Neural cell (in vitro differentiated cells): ENCODE measurements at regions not wholly inside any gene's neighbourhood (a gene's known extent, or its start where the extent isn't known, plus 50 kb on each side); places are given as distances from the start of the nearest gene placed in this dataset.

Experiments used
- H2AFZ ChIP-seq: fragments of 200-600, 300-800 bp; sonication (generic), shearing (Covaris generic); 2 replicates; pipeline ENCODE4 v1.6.0; 2014; ENCODE audit warnings: low read depth, mild to moderate bottlenecking, antibody characterized with exemption, low read length, moderate library complexity
- H3F3A ChIP-seq: fragments of 200-600 bp; shearing (Covaris generic); 2 replicates; pipeline ENCODE4 v1.6.1; 2016; ENCODE audit warnings: mild to moderate bottlenecking, moderate library complexity, mixed read lengths, antibody characterized with exemption, low read length; ENCODE audit not compliant: insufficient read depth, poor library complexity, severe bottlenecking
- H3K27ac ChIP-seq: fragments of 200-600, 300-800 bp; sonication (generic), shearing (Covaris generic); 2 replicates; pipeline ENCODE4 v1.5.1; 2014; ENCODE audit warnings: mild to moderate bottlenecking, low read length, moderate library complexity
- H3K27me3 ChIP-seq: fragments of 300-800, 200-600 bp; sonication (generic), shearing (Covaris generic); 2 replicates; pipeline ENCODE4 v1.6.0; 2014; ENCODE audit warnings: mild to moderate bottlenecking, low read depth, low read length, moderate library complexity; ENCODE audit not compliant: insufficient read depth
- H3K36me3 ChIP-seq: fragments of 300-800, 200-600 bp; sonication (generic), shearing (Covaris generic); 2 replicates; pipeline ENCODE4 v1.5.1; 2014; ENCODE audit warnings: mild to moderate bottlenecking, antibody characterized with exemption, low read length, moderate library complexity; ENCODE audit not compliant: insufficient read depth
- H3K4me2 ChIP-seq: fragments of 300-800, 200-600 bp; sonication (generic), shearing (Covaris generic); 2 replicates; pipeline ENCODE4 v1.6.0; 2014; ENCODE audit warnings: mild to moderate bottlenecking, low read length
- H3K4me3 ChIP-seq: fragments of 300-800, 200-600 bp; sonication (generic), shearing (Covaris generic); 2 replicates; pipeline ENCODE4 v1.5.1; 2014; ENCODE audit warnings: mild to moderate bottlenecking, low read length, moderate library complexity
- H3K79me2 ChIP-seq: fragments of 200-600 bp; shearing (Covaris generic); replicated peaks from 2 replicates; pipeline ENCODE4 v1.6.0; 2014; ENCODE audit warnings: mild to moderate bottlenecking, low read length, moderate library complexity; ENCODE audit not compliant: insufficient read depth
- H3K9ac ChIP-seq: fragments of 300-800, 200-600 bp; sonication (generic), shearing (Covaris generic); 2 replicates; pipeline ENCODE4 v1.6.1; 2016; ENCODE audit warnings: mild to moderate bottlenecking, low read length, mixed read lengths
- H3K9me2 ChIP-seq: fragments of 200-600 bp; shearing (Covaris generic); 2 replicates; pipeline ENCODE4 v1.6.1; 2016; ENCODE audit warnings: mild to moderate bottlenecking, low read length, mixed read lengths; ENCODE audit not compliant: insufficient read depth
- H3K9me3 ChIP-seq: fragments of 200-600, 300-800 bp; sonication (generic), shearing (Covaris generic); 2 replicates; pipeline ENCODE4 v1.6.1; 2016; ENCODE audit warnings: mild to moderate bottlenecking, mixed run types, low read length, moderate library complexity, mixed read lengths
- H4K20me1 ChIP-seq: fragments of 200-600 bp; shearing (Covaris generic); 2 replicates; pipeline ENCODE4 v1.6.1; 2016; ENCODE audit warnings: mild to moderate bottlenecking, mixed run types; ENCODE audit not compliant: insufficient read depth
- EP300 ChIP-seq: fragments of 450-650 bp; conservative IDR thresholded peaks from 2 replicates; pipeline ENCODE4 v1.6.1; 2014; ENCODE audit warnings: antibody characterized with exemption, mild to moderate bottlenecking, moderate library complexity; ENCODE audit not compliant: poor library complexity, severe bottlenecking
- EZH2 ChIP-seq: fragments of 200-600, 300-800 bp; shearing (Covaris generic), sonication (generic); IDR thresholded peaks from 2 replicates; pipeline ENCODE4 v1.6.1; 2014; ENCODE audit warnings: antibody characterized with exemption, low read length, borderline replicate concordance, mild to moderate bottlenecking; ENCODE audit not compliant: insufficient read depth, poor library complexity, severe bottlenecking
- MXI1 ChIP-seq: fragments of 450-650 bp; conservative IDR thresholded peaks from 2 replicates; pipeline ENCODE4 v1.6.1; 2014; ENCODE audit warnings: antibody characterized with exemption, mild to moderate bottlenecking; ENCODE audit not compliant: poor library complexity, severe bottlenecking
- POLR2AphosphoS5 ChIP-seq: IDR thresholded peaks from 2 replicates; pipeline ENCODE4 v1.6.1; 2012
- RAD21 ChIP-seq: fragments of 450-650 bp; conservative IDR thresholded peaks from 2 replicates; pipeline ENCODE4 v1.6.1; 2014; ENCODE audit warnings: antibody characterized with exemption, mild to moderate bottlenecking, moderate library complexity
- SMC3 ChIP-seq: fragments of 450-650 bp; conservative IDR thresholded peaks from 2 replicates; pipeline ENCODE4 v1.6.1; 2014; ENCODE audit warnings: antibody characterized with exemption, mild to moderate bottlenecking, moderate library complexity; ENCODE audit not compliant: poor library complexity
- TAF1 ChIP-seq: IDR thresholded peaks from 2 replicates; pipeline ENCODE4 v1.6.1; 2012; ENCODE audit warnings: low read depth
- TF ChIP-seq, protein P1 (sequence below): fragments of 450-650 bp; IDR thresholded peaks from 2 replicates; pipeline ENCODE4 v1.5.1; 2014; ENCODE audit warnings: antibody characterized with exemption, mild to moderate bottlenecking, moderate library complexity; ENCODE audit not compliant: poor library complexity, severe bottlenecking
- TF ChIP-seq, protein P2 (sequence below): IDR thresholded peaks from 2 replicates; pipeline ENCODE4 v1.6.1; 2012; ENCODE audit warnings: borderline replicate concordance

DNA sequence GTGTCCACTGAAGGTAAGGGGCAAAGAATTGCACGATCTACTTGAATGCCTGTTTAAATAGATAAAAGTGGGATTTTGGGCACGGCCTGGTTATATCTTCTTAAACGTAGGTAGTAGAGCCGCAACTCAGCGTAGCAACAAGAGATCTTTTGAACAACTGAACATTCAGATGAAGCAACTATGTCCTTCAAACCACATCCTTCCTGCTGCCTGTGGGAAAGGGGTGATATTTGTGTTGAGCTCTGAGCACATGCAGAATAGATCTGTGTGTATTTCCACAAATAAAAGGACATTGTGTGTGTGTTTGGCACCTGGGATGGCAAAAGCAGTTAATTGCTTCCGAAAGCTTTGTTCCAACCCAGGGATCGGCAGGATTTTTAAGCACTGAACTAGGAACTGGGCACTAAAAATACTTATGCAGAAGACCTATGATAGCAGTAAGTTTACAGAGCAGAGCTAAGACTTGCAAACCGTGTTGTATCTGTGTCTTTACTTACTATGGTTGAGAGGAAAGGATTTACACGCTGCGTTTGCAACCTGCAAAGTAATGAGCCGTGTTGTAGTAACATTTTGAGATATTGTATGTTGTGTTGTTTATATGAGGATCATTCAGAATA lies 333.4 kb downstream of the CHRM3 start:
- TF ChIP-seq RAD21 (no peak), EP300 (no peak), MXI1 (no peak), EZH2 (no peak), TAF1 (no peak), POLR2AphosphoS5 (no peak), SMC3 (no peak)
- TF ChIP-seq, protein P1, sequence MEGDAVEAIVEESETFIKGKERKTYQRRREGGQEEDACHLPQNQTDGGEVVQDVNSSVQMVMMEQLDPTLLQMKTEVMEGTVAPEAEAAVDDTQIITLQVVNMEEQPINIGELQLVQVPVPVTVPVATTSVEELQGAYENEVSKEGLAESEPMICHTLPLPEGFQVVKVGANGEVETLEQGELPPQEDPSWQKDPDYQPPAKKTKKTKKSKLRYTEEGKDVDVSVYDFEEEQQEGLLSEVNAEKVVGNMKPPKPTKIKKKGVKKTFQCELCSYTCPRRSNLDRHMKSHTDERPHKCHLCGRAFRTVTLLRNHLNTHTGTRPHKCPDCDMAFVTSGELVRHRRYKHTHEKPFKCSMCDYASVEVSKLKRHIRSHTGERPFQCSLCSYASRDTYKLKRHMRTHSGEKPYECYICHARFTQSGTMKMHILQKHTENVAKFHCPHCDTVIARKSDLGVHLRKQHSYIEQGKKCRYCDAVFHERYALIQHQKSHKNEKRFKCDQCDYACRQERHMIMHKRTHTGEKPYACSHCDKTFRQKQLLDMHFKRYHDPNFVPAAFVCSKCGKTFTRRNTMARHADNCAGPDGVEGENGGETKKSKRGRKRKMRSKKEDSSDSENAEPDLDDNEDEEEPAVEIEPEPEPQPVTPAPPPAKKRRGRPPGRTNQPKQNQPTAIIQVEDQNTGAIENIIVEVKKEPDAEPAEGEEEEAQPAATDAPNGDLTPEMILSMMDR = no peak
- TF ChIP-seq, protein P2, sequence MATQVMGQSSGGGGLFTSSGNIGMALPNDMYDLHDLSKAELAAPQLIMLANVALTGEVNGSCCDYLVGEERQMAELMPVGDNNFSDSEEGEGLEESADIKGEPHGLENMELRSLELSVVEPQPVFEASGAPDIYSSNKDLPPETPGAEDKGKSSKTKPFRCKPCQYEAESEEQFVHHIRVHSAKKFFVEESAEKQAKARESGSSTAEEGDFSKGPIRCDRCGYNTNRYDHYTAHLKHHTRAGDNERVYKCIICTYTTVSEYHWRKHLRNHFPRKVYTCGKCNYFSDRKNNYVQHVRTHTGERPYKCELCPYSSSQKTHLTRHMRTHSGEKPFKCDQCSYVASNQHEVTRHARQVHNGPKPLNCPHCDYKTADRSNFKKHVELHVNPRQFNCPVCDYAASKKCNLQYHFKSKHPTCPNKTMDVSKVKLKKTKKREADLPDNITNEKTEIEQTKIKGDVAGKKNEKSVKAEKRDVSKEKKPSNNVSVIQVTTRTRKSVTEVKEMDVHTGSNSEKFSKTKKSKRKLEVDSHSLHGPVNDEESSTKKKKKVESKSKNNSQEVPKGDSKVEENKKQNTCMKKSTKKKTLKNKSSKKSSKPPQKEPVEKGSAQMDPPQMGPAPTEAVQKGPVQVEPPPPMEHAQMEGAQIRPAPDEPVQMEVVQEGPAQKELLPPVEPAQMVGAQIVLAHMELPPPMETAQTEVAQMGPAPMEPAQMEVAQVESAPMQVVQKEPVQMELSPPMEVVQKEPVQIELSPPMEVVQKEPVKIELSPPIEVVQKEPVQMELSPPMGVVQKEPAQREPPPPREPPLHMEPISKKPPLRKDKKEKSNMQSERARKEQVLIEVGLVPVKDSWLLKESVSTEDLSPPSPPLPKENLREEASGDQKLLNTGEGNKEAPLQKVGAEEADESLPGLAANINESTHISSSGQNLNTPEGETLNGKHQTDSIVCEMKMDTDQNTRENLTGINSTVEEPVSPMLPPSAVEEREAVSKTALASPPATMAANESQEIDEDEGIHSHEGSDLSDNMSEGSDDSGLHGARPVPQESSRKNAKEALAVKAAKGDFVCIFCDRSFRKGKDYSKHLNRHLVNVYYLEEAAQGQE = no peak
- H3K79me2 ChIP-seq = no peaks in the 10 kb centered on the region
- H3K27me3 ChIP-seq = no peaks in the 10 kb centered on the region
- H3K27ac ChIP-seq = no peak overlapping the region
- no peaks in the 10 kb centered on the region for H3F3A ChIP-seq
- no peak overlapping the region for H3K4me2 ChIP-seq
- H3K36me3 ChIP-seq = no peaks in the 10 kb centered on the region
- no peaks in the 10 kb centered on the region for H3K9me3 ChIP-seq
- H3K9ac ChIP-seq = no peak overlapping the region
- no peak overlapping the region for H2AFZ ChIP-seq
- H4K20me1 ChIP-seq = no peaks in the 10 kb centered on the region
- H3K9me2 ChIP-seq = no peaks in the 10 kb centered on the region
- no peak overlapping the region for H3K4me3 ChIP-seq

DNA sequence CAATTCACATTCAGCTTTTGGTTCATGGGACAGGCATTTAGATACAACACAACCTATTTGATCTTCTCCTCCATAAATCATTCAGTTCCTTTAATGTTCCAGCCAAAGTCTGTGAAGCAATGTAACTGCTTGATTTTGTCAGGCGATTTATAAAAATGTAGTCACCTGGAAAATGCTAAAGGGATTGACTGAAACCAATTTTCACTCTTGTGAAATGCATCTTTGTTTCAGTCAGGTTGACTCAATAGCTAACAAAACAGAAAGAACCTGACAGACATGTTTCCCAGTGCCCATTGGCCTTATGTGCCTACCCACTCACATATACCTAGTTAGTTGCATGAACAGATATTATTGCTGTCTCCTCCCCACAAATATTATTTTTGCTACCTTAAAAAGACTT lies 335.7 kb downstream of the CHRM3 start:
- Histone ChIP-seq H3K9me3 (no peaks in the 10 kb centered on the region), H3K27ac (no peak overlapping the region), H3F3A (no peaks in the 10 kb centered on the region), H3K4me2 (no peak overlapping the region), H2AFZ (no peak overlapping the region), H3K9me2 (no peaks in the 10 kb centered on the region), H3K36me3 (no peaks in the 10 kb centered on the region), H4K20me1 (no peaks in the 10 kb centered on the region), H3K27me3 (no peaks in the 10 kb centered on the region), H3K79me2 (no peaks in the 10 kb centered on the region), H3K9ac (no peak overlapping the region), H3K4me3 (no peak overlapping the region)
- no peak for TF ChIP-seq EZH2
- TF ChIP-seq RAD21 = no peak
- TF ChIP-seq MXI1 = no peak
- no peak for TF ChIP-seq SMC3
- TF ChIP-seq EP300 = no peak
- no peak for TF ChIP-seq POLR2AphosphoS5
- no peak for TF ChIP-seq TAF1
- TF ChIP-seq, protein P2 = no peak
- TF ChIP-seq, protein P1 = no peak
